Endometrium (tissue), 2 donors: ENCODE measurements at regions not wholly inside any gene's neighbourhood (a gene's known extent, or its start where the extent isn't known, plus 50 kb on each side); places are given as distances from the start of the nearest gene placed in this dataset.

Experiments used
- FAIRE-seq: peaks from 2 replicates; lab custom pipeline; 2012; peaks lifted over from hg19 to GRCh38; lab: Jason Lieb, UNC
- donor health status: control.
- donor health status: control.

GRCh38 chr12:78697817-78698415, 166.7 kb upstream of the SYT1 start:
- FAIRE-seq, result no peak

DNA sequence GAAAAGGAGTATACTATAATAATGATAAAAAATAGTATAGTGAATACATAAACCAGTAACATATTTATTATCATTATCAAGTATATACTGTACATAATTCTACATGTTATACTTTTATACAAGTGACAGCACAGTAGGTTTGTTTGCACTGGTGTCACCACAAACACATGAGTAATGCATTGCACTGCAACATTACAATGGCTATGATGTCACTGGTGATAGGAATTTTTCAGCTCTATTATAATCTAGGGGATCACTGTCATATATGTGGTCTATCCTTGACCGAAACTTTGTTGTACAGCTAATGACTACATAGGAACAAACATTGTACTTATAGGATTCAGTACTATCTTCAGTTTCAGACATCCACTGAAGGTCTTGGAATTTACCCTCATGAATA, 165.8 kb upstream of the SYT1 start:
- FAIRE-seq, result no peak

DNA sequence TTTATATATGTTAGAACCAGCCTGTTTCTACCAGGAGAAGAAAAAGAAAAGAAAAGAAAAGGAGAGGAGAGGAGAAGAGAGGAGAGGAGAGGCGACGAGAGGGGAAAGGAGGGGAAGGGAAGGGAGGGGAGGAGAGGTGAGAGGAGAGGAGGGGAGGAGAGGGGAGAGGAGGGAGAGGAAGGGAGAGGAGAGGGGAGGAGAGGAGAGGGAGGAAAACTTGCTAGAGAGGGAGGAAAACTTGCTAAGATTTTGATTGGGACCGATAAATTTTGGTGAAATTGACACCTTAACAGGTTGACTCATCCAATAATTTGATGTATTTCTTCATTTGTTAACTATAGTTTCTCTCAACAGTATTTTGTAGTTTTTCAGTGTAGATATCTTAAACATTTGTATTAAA, 164.0 kb upstream of the SYT1 start:
- FAIRE-seq, result no peak

DNA sequence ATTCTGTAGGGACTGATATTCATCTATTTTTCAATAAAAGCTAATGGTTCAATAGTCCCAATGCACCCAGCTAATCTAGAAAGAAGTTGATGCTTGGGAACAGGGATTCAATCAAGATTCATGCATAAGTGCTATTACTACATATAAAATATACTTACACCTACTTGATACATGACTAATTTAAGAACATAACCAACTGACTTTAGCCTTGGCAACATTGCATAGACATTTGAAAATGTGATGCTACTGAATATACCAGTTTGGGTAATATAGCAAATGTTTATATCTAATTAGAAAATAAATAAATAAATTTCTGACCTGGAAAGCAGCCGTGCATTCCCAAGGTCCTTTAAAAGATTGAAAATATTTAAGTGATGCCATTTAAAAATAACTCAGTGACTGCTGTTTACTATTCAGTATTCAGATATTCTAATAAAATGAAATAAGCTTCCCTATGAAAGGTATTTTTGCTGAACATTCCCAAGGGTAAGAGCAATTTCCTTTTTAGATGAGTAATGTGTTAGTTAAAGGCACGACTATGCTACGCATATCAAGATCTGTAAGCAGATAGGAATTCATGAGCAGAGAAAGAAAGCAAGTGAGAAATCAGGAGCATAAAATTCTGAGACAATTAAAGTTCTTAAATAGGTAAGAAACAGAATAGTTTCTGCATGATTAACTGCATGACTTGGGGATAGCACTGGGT, 160.6 kb upstream of the SYT1 start:
- FAIRE-seq, result no peak

GRCh38 chr12:78711954-78712353, 152.6 kb upstream of the SYT1 start:
- FAIRE-seq, result no peak

DNA sequence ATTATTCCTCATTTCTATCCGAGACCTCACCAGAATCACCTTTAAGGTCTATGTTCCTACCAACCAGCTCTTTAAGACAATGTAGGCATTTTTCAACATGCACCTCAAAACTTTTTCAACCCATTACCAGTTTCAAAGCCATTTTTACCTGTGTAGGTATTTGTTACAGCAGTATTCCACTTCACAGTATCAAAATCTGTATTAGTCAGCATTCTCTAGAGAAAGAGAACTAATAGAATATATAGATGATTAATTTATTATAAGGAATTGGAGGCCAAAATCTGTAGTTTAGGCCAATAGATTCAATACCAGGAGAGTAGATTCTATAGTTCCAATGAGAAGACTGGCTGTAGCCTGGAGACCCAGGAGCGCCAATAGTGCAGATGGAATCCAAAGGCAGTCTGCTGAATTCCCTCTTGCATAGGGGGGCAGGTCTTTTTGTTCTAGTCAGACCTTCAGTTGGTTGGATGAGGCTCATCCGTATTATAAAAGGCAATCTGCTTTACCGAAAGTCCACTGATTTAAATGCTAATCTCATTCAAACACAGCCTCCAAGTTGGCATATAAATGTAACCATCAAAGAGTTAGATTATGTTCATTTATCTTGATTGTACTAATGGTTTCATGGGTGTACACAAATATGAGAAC, 151.6 kb upstream of the SYT1 start:
- no peak for FAIRE-seq

- no peak for FAIRE-seq
These were observed 144.9 kb upstream of the SYT1 start for GRCh38 chr12:78719721-78720120.

DNA sequence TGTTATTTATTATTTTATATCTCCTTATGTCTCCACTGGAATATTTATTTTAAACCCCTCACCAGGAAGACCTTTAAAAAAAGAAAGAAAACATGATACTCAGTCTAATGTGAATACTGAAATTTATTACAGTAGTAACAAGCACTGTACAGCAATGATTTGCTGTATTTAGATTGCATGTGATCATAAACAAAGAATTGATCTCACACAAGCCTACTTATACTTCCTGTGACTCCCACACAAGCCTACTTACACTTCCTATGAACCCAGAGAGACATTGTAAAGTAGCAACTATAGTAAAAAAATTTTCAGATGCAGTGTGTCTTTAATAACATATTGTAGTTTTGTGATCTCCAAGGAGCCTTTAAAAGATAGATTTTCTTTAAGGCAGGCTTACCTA, 142.7 kb upstream of the SYT1 start:
- no peak for FAIRE-seq

GRCh38 chr12:78725033-78725432, 139.5 kb upstream of the SYT1 start:
- FAIRE-seq, result no peak

- no peak for FAIRE-seq
These were observed 138.5 kb upstream of the SYT1 start for GRCh38 chr12:78725951-78726580.

DNA sequence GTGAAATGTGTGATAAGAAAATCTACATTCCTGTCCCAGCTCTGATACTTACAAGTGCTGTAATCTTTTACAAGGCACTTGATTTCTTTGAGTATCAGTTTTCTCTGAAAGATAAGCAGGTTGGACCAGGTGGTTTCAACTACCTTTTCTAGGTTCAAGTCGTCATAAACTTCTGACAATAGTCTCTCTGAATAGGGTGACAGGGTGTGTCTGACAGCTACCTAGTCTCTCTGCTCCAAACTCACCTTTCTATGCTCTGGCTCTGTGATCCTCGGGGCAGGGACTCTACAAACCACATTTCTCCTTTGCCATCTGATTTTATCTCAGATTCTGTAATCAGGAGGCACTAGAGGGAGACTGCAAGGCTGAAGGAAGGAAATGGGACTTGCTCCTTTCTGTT, 137.7 kb upstream of the SYT1 start:
- FAIRE-seq, result no peak

DNA sequence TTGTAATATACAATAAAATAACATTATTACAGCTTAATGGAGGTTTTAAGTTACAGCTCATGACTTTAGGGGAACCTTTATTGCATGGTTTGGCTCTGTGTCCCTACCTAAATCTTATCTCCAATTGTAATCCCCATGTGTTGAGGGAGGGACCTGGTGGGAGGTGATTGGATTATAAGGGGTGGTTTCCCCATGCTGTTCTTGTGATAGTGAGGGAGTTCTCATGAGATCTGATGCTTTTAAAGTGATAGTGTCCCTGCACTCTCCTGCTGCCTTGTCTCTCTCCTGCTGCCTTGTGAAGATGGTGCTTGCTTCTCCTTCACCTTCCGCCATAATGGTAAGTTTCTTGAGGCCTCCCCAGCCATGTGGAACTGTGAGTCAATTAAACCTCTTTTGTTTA, 132.1 kb upstream of the SYT1 start:
- no peak for FAIRE-seq

DNA sequence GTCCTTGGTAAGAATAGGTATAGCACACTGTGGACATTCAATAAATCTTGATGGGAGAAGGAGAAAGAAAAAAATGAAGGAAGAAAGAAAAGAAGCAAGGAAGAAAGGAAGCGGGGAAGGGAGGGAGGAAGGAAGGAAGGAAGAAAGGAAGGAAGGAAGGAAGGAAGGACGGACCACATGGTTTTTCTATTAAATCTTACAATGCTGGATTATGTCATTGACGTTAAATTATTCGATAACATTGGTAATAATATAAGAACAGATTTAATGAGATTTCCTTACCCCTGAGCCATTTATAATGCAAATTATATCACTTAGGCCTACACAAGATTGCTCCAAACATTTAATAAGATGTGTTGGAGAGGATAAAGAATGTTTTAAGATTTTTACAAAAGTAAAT, 124.9 kb upstream of the SYT1 start:
- no peak for FAIRE-seq

DNA sequence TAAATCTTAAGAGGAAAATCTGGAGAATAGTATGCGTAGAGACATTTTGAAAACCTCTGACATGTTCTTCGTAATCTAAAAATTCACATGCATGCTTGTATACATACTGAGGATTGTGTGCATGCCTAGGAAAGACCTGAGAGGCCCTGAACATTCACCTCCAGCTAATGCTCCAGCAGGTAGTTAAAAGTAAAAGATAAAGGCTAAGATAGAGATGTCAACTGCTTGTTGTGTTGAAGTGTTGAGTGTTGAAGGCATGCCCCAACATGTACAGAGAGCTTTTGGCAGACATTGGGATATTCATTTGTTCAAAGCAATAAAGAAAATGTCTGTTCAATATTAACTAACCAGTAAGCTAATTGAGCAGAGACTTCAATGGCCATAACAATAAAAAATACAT, 118.6 kb upstream of the SYT1 start:
- FAIRE-seq, result no peak

DNA sequence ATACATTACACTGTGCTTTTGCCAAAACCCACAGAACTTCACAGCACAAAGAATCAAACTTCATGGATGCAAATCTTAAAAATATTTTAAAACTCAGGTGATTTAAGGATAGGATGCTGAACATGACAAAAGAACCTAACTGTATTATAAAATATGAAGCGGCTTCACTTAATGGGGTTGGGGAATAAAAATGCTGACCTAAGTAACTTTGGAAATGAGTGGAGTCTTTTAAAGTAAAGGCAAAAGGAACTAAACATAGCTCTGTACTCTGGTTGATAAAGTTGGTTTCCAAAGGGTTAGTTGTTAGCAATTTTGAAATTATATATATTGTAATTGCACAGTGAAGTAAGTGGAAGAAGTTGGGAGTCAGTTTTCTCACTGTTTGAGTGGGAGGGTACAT, 111.5 kb upstream of the SYT1 start:
- no peak for FAIRE-seq

GRCh38 chr12:78756936-78757335, 107.6 kb upstream of the SYT1 start:
- FAIRE-seq, result no peak

GRCh38 chr12:78759367-78759766, 105.2 kb upstream of the SYT1 start:
- no peak for FAIRE-seq

GRCh38 chr12:78760906-78761305, 103.7 kb upstream of the SYT1 start:
- FAIRE-seq, result no peak

GRCh38 chr12:78764913-78765312, 99.7 kb upstream of the SYT1 start:
- no peak for FAIRE-seq

GRCh38 chr12:78767264-78767981, 97.2 kb upstream of the SYT1 start:
- FAIRE-seq, result no peak

GRCh38 chr12:78778339-78778738, 86.2 kb upstream of the SYT1 start:
- FAIRE-seq, result no peak

- no peak for FAIRE-seq
These were observed 77.0 kb upstream of the SYT1 start for GRCh38 chr12:78787576-78787975.

- no peak for FAIRE-seq
These were observed 74.4 kb upstream of the SYT1 start for GRCh38 chr12:78790148-78790547.
